ENCODE measurements at regions not wholly inside any gene's neighbourhood (a gene's known extent, or its start where the extent isn't known, plus 50 kb on each side); places are given as distances from the start of the nearest gene placed in this dataset.

- DNase-seq = no peak
These were observed 137.4 kb upstream of the ABCA1 start for GRCh38 chr9:105065098-105066088.

- DNase-seq = peak; percentile 89
These were observed 138.4 kb upstream of the ABCA1 start for GRCh38 chr9:105066275-105066865.

GRCh38 chr9:105067895-105068580, 140.1 kb upstream of the ABCA1 start:
- DNase-seq = peak; percentile 74

DNA sequence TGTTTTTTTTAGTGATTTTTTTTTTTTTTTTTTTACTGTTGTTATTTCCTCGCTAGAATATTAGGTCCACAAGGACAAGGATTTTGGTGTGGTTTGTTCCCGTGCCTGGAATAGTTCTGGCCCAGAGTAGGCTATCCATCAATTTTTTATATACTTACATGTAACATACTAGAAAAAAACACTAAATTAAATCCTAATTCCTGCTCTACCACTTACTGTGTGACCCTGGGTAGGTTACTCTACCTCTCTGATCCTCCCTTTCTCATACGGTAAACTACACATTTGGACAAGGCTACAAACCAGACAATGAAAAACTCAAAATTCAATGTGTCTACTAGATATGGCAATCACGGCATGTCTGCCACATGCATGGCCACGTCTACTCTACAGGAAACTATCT, 141.3 kb upstream of the ABCA1 start:
- DNase-seq = no peak

DNA sequence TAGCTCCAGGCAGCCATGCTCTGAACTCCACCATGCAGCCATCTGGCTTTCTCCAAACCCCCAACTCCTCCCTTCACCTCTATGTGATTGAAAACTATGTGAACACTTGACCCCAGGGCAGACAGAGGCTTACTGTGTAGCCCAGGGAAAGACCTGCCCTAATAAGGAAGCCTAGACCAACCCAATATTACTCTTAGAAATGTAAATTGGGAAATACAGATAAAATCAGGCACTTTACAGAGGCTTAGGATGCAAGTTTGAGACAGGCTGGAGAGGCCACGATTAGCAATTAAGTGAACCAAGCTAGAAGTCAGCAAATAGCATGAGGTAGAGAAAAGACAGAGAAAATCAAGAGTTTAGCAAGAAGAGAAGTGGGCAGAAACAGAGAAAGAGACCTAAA, 141.7 kb upstream of the ABCA1 start:
- DNase-seq = no peak

- no peak for DNase-seq
These were observed 142.2 kb upstream of the ABCA1 start for GRCh38 chr9:105070176-105070575.

GRCh38 chr9:105072476-105072875, 144.5 kb upstream of the ABCA1 start:
- no peak for DNase-seq

DNA sequence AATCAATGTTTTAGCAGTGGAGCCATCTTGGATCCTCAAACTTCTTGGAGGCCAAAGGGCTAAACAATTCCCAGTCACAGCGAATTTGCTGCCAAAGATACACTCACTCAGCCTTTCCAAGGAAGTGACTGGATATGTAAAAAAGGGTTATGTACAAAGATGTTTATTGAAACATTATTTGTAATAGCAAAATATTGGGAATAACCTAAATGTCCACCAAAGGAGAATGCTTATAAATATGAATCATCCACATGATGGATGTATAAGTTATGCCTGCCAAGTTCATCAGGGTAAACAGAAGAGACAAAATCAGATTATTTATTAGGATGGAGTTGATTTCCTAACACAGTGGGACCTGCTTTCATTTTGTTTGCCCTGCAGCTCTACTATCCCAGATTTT, 145.2 kb upstream of the ABCA1 start:
- no peak for DNase-seq

GRCh38 chr9:105074491-105074890, 146.5 kb upstream of the ABCA1 start:
- peak; percentile 53 for DNase-seq

DNA sequence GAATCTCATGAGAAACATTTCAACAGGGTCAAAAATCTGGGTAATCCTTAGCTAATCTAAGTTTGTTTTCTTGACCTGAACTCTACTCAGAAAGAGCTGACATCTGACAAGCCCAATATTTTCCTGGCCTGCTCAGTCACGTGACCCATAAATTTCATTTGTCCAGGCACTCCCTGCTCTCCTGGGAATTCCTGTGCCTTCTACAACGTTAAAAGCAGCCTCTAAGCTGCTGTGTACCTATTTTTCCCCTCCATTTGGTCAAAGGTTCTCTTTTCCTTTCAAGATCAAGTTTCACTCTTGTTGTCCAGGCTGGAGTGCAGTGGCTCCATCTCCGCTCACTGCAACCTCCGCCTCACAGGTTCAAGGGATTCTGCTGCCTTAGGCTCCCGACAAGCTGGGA, 148.8 kb upstream of the ABCA1 start:
- no peak for DNase-seq

- no peak for DNase-seq
These were observed 151.5 kb upstream of the ABCA1 start for GRCh38 chr9:105079457-105079856.

DNA sequence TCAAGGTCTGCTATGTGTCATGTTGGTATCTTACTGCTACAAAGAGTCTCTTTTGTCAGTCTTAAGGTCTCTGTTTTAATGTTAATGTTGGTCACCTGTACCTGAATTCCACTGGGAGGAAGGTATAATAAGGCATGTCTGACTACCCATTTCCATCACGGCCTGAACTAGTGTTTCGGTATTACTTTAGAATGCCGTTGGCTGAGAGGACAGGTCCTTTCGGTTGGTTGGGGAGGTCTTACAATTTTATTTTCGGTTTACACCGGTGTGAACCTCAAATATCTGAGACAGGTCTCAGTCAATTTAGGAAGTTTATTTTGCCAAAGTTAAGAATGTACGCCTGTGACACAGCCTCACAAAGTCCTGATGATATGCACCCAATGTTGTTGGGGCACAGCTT, 154.9 kb upstream of the ABCA1 start:
- no peak for DNase-seq

DNA sequence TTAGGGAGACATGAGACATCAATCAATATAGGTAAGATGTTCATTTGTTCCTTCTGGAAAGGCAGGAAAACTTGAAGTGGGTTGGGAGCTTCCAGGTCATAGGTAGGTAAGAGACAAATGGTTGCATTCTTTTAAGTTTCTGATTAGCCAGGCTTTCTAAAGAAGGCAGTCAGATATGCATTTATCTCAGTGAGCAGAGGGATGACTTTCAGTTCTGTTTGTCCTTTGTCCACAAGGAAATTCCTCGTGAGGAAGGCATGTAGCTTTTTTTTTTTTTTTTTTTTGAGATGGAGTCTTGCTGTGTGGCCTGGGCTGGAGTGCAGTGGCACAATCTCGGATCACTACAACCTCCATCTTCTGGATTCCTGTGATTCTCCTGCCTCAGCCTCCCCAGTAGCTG, 155.3 kb upstream of the ABCA1 start:
- DNase-seq = no peak

DNA sequence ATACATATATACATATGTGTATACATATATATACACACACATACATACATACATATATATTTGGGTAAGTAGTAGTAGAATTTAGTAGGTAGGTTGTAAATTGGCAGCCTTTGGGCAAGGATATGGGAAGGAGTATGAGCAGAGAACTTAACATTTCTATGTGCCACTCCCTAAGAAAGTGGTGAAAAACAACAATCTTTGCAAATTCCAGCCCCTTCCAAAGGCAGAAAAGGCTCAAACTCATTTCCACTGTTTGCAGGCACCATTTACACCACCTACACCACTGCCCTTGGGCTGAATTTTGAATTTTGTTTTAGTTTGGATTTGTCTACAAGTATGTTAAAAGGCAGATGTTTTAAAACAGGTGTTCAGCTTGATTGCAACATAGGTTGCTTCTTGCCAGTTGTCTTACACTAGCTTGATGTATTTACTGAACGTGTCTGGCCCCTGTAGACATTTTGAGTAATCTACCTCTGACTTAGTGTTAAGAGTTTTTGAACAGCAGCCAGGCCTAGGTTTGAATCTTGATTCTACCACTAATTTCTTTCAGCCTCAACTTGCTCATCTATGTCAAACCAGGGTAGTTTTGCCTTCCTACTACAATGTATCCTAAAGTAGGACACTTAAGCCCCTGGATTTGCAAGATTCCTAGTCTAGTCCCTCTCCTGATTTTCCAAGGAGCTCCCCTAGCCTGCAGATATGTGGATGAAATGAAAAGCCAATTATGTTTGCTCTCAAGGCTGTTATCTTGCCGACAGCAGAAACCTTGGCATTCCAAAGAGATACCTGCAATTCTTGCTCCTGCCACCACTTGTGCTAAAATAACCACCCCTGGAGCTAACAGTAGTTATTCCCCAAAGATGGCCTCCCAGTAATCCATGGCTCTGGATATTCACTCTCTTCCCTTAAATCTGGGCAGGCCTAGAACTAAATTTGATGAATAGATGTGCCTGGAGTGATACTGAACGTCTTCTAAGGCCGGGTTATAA, 156.2 kb upstream of the SLC44A1 start:
- DNase-seq = no peak

- no peak for DNase-seq
These were observed 154.6 kb upstream of the SLC44A1 start for GRCh38 chr9:105089874-105090273.

DNA sequence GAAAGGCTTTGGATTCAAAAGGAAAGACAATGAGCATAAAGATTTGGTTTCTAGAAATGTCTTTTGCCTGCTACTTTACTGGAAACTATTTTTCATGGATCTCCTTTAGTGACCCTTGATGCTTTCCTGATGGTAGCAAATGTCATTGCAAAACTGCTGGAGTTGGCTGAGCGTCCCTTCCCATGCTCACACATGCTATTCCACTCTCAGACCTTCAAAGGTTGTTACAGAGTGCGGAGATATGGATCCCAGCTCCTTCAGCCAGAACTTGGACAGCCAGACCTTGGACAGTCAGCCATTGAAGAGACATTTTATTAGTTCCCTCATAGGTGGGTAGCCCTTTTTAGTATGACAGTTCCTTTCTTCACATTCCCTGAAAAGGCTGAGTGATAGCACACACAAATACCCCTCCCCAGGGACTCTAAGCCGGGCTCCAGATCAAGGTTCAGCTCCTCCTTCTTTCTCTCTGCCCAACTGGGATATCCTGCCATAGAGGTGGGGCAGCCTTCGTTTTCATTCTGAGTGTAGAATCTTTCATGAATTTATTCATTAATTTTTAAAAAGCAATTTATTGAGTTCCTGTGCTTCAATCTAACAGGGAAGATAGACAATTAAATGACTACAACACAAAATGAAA, 153.3 kb upstream of the SLC44A1 start:
- DNase-seq = no peak

- DNase-seq = no peak
These were observed 150.8 kb upstream of the SLC44A1 start for GRCh38 chr9:105093685-105094084.

GRCh38 chr9:105098370-105098769, 146.1 kb upstream of the SLC44A1 start:
- DNase-seq = no peak

DNA sequence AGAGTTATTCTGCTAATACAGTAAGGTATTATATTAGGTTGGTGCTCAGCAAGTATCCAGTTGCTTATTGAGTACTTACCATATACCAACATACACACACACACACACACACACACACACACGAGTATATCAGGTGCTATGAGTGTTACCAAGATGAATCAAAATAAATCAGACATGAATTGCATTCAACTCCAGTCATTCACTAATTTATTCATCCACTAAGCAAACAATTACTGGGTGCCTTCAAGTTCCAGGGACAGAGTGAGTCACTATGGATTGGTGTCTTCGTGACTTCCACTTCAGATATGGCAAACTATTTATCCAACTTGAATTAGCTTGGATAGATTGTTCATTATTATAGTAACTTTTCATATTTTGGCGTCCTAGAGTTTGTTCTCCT, 140.7 kb upstream of the SLC44A1 start:
- DNase-seq = no peak

- DNase-seq = peak; percentile 14
These were observed 130.1 kb upstream of the SLC44A1 start for GRCh38 chr9:105114318-105114717.

DNA sequence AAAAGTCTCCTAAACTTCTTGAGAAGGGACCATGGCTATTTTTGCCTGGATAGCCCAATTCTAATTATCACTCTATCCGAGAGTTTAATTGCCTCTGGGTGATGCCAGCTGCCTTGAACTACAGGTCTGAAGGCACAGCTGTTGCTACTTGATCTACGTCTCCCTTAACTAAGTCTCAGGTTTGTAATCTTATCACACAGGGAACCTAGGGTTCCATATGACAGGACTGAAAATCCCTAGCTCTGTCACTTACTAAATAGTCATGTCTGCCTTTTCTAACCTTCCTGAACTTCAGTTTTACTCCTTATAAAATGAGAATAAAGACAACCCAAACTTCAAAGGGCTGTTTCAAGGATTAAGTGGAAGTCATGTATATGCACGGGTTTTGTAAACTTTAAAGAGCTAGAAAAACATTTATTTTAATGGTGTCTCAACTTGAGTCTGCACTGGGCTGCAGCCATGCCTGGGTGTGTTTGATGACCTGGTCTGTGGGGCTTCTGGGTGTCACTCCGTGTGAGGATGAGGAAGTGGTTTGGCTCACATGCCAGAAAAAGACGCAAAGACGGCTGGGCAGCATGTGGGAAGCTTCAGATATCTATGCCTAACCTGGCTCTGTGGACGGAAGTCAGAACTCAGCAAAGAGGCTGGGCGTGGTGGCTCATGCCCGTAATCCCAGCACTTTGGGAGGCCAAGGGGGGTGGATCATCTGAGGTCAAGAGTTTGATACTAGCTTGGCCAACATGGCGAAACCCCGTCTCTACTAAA, 129.3 kb upstream of the SLC44A1 start:
- DNase-seq = peak; percentile 98
